ENCODE measurements at regions not wholly inside any gene's neighbourhood (a gene's known extent, or its start where the extent isn't known, plus 50 kb on each side); places are given as distances from the start of the nearest gene placed in this dataset.

DNA sequence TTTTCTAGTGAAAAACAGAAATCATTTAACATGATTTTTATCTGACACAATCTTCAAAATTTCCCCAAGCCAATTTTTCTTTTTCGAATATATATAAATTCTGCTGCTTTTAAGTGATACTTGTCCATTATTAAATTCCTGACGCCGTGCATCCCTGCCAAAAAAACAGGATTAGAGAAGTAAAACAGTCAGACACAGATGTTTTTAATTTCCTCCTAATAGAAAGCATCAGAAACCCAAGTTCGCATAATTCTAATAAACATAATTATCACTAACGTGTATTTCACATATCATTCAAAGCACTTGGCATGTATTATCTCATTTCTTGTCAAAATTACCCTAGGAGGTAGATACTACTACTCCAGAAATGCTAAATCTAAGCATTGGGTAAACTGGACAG, 179.5 kb downstream of the ZFP64 start:
- no peak for TF ChIP-seq CTCF (IDR thresholded peaks at IDR 0.05; ENCODE audit: low read length, missing control alignments)
- no peak for DNase-seq (ENCODE audit: low read depth)
- no peak overlapping the region for H3K4me3 ChIP-seq (replicated peaks; ENCODE audit: low read depth, low read length)

- DNase-seq (ENCODE audit: low read depth): no peak
- no peak for TF ChIP-seq CTCF (IDR thresholded peaks at IDR 0.05; ENCODE audit: low read length, missing control alignments)
- H3K4me3 ChIP-seq (replicated peaks; ENCODE audit: low read depth, low read length): no peak overlapping the region
Measured at GRCh38 chr20:52011093-52011492, 180.5 kb downstream of the ZFP64 start.

- no peak for TF ChIP-seq CTCF (IDR thresholded peaks at IDR 0.05; ENCODE audit: low read length, missing control alignments)
- DNase-seq (ENCODE audit: low read depth): no peak
- no peak overlapping the region for H3K4me3 ChIP-seq (replicated peaks; ENCODE audit: low read depth, low read length)
Measured at GRCh38 chr20:52010541-52010940, 181.0 kb downstream of the ZFP64 start.

DNA sequence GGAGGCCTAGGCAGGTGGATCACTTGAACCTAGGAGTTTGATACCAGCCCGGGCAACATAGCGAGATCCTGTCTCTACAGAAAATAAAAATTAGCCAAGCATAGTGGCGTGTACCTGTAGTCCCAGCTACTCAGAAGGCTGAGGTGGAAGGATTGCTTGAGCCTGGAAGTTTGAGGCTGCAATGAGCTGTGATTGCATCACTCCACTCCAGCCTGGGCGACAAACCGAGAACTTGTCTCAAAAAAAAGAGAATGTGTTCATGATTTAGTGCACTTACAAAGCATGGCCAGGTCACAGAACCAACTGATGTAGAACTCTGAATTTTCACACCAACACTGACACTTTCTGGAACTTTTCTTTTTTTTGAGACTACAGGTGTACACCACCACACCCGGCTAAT, 182.7 kb downstream of the ZFP64 start:
- no peak for TF ChIP-seq CTCF (IDR thresholded peaks at IDR 0.05; ENCODE audit: low read length, missing control alignments)
- no peak for DNase-seq (ENCODE audit: low read depth)
- no peak overlapping the region for H3K4me3 ChIP-seq (replicated peaks; ENCODE audit: low read depth, low read length)

- no peak overlapping the region for H3K4me3 ChIP-seq (replicated peaks; ENCODE audit: low read depth, low read length)
- TF ChIP-seq CTCF (IDR thresholded peaks at IDR 0.05; ENCODE audit: low read length, missing control alignments): no peak
- DNase-seq (ENCODE audit: low read depth): peak; percentile 79
Measured at GRCh38 chr20:52004715-52005114, 186.9 kb downstream of the ZFP64 start.

DNA sequence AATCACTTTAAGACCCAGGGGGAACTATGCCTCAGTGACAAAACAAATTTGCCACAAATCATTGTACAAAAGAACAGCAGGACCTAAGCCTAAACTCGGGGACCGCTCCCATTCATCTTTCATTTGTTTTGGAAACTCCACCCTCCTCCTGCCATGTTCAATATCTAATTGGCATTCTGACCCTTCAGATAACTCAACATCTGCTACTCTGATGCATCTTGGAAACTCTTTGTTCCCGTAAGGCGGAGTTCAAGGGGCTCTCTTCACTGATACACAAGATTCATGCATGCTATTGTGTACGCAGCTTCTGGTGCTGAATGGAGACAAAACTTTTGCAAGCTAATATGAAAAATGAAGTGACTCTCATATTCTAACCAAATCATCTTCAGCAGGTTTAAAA, 187.6 kb downstream of the ZFP64 start:
- TF ChIP-seq CTCF (IDR thresholded peaks at IDR 0.05; ENCODE audit: low read length, missing control alignments): no peak
- DNase-seq (ENCODE audit: low read depth): no peak
- no peak overlapping the region for H3K4me3 ChIP-seq (replicated peaks; ENCODE audit: low read depth, low read length)

DNA sequence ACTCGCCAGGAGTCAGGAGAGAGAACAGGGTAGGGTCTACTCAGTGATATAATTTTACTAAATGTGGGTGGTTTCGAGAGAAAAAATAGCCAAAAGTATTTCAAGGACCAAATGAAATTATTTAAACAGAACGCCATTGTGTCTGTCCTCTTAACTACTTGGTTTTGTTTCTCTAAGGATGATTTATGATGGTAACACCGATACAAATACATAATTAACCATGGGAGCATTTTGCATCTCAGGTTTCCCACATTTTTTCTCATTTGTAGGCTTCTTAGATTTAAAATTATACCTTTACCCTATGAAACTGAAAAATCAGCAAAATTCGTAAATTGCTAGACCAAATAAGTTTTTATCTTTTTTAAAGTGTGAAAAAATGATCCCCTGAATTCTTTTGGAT, 188.2 kb downstream of the ZFP64 start:
- TF ChIP-seq CTCF (IDR thresholded peaks at IDR 0.05; ENCODE audit: low read length, missing control alignments): no peak
- H3K4me3 ChIP-seq (replicated peaks; ENCODE audit: low read depth, low read length): no peak overlapping the region
- DNase-seq (ENCODE audit: low read depth): no peak
